Activated naive CD4-positive, alpha-beta T cell treated with anti-CD3 and anti-CD28 coated beads for 36 hours (primary cell): ENCODE measurements at regions not wholly inside any gene's neighbourhood (a gene's known extent, or its start where the extent isn't known, plus 50 kb on each side); places are given as distances from the start of the nearest gene placed in this dataset.

Experiments
- CTCF ChIA-PET: fragments of 350-600 bp; sonication (Branson Sonifier 250); formaldehyde crosslinking; loops from one replicate; lab custom pipeline; 2021; ENCODE audit warnings: antibody characterized with exemption; lab: Charles Lee
- DNase-seq: peaks from one replicate; pipeline ENCODE4 v3.0.0-alpha.2; 2020
- H3K27ac Mint-ChIP-seq: one replicate; pipeline ENCODE4 v1.8.0; 2021; ENCODE audit warnings: mild to moderate bottlenecking, mixed read lengths
- H3K27me3 Mint-ChIP-seq: one replicate; pipeline ENCODE4 v1.8.0; 2021; ENCODE audit warnings: low read depth, mixed read lengths
- H3K36me3 Mint-ChIP-seq: one replicate; pipeline ENCODE4 v1.8.0; 2021; ENCODE audit warnings: low read depth, mixed read lengths
- H3K4me1 Mint-ChIP-seq: one replicate; pipeline ENCODE4 v1.8.0; 2021; ENCODE audit warnings: low read depth, mixed read lengths
- H3K4me3 Mint-ChIP-seq: one replicate; pipeline ENCODE4 v1.8.0; 2021; ENCODE audit warnings: mild to moderate bottlenecking, moderate library complexity, mixed read lengths
- H3K9me3 Mint-ChIP-seq: one replicate; pipeline ENCODE4 v1.8.0; 2021; ENCODE audit warnings: mixed read lengths
- intact Hi-C: fragments of 100-400 bp; cut with micrococcal nuclease; formaldehyde crosslinking; loops from one replicate; pipeline ENCODE4 v1.15.1; 2023

- H3K4me3 Mint-ChIP-seq = no peak overlapping the region
- H3K27me3 Mint-ChIP-seq = no peaks in the 10 kb centered on the region
- CTCF ChIA-PET = no interaction called here
- H3K9me3 Mint-ChIP-seq = no peaks in the 10 kb centered on the region
- no peaks in the 10 kb centered on the region for H3K36me3 Mint-ChIP-seq
- intact Hi-C loops = loop anchor here (5.0 kb wide), 2 partner anchors 231 to 511 kb away; no protein-coding TSS in a partner anchor
- DNase-seq = no peak
- H3K27ac Mint-ChIP-seq = no peak overlapping the region
- peaks cover 13% of the 10 kb centered on the region for H3K4me1 Mint-ChIP-seq
Measured at GRCh38 chr3:186487819-186488218, 56.4 kb downstream of the CRYGS start.

- intact Hi-C loops = loop anchor here (5.0 kb wide), 2 partner anchors 230 to 510 kb away; no protein-coding TSS in a partner anchor
- H3K4me1 Mint-ChIP-seq = peaks cover 13% of the 10 kb centered on the region
- no peaks in the 10 kb centered on the region for H3K36me3 Mint-ChIP-seq
- H3K4me3 Mint-ChIP-seq = no peak overlapping the region
- CTCF ChIA-PET = interaction anchor here (0.8 kb wide), 1 partner anchor 53 kb away, joined by 3 read pairs; no protein-coding TSS in a partner anchor
- no peak overlapping the region for H3K27ac Mint-ChIP-seq
- DNase-seq = no peak
- H3K9me3 Mint-ChIP-seq = no peaks in the 10 kb centered on the region
- H3K27me3 Mint-ChIP-seq = no peaks in the 10 kb centered on the region
Measured at GRCh38 chr3:186487037-186487436, 57.1 kb downstream of the CRYGS start.

GRCh38 chr3:186483611-186484340 is 60.4 kb downstream of the CRYGS start:
- CTCF ChIA-PET = no interaction called here
- Mint-ChIP-seq H3K36me3 (no peaks in the 10 kb centered on the region), H3K4me3 (no peak overlapping the region), H3K9me3 (no peaks in the 10 kb centered on the region), H3K4me1 (peaks cover 11% of the 10 kb centered on the region), H3K27ac (no peak overlapping the region), H3K27me3 (no peaks in the 10 kb centered on the region)
- intact Hi-C loops = no loop called here
- no peak for DNase-seq

- H3K36me3 Mint-ChIP-seq = no peaks in the 10 kb centered on the region
- DNase-seq = no peak
- intact Hi-C loops = no loop called here
- CTCF ChIA-PET = interaction anchor here (0.7 kb wide), 1 partner anchor 1342 kb away, joined by 3 read pairs; no protein-coding TSS in a partner anchor
- peaks cover 10% of the 10 kb centered on the region for H3K4me1 Mint-ChIP-seq
- H3K27ac Mint-ChIP-seq = no peak overlapping the region
- no peaks in the 10 kb centered on the region for H3K9me3 Mint-ChIP-seq
- H3K27me3 Mint-ChIP-seq = no peaks in the 10 kb centered on the region
- no peak overlapping the region for H3K4me3 Mint-ChIP-seq
Measured at GRCh38 chr3:186481526-186481925, 62.7 kb downstream of the CRYGS start.

- peaks cover 10% of the 10 kb centered on the region for H3K4me1 Mint-ChIP-seq
- H3K27me3 Mint-ChIP-seq = no peaks in the 10 kb centered on the region
- H3K4me3 Mint-ChIP-seq = no peak overlapping the region
- no peaks in the 10 kb centered on the region for H3K9me3 Mint-ChIP-seq
- H3K27ac Mint-ChIP-seq = no peak overlapping the region
- no peak for DNase-seq
- intact Hi-C loops = loop anchor here (5.0 kb wide), 1 partner anchor 54 kb away; no protein-coding TSS in a partner anchor
- no peaks in the 10 kb centered on the region for H3K36me3 Mint-ChIP-seq
- CTCF ChIA-PET = no interaction called here
Measured at GRCh38 chr3:186477876-186478275, 66.3 kb downstream of the CRYGS start.

- peak overlapping the region; percentile 29 for H3K4me3 Mint-ChIP-seq
- peaks cover 10% of the 10 kb centered on the region for H3K4me1 Mint-ChIP-seq
- H3K36me3 Mint-ChIP-seq = no peaks in the 10 kb centered on the region
- H3K27ac Mint-ChIP-seq = peak overlapping the region; percentile 16
- H3K9me3 Mint-ChIP-seq = no peaks in the 10 kb centered on the region
- CTCF ChIA-PET = no interaction called here
- H3K27me3 Mint-ChIP-seq = no peaks in the 10 kb centered on the region
- no peak for DNase-seq
- intact Hi-C loops = loop anchor here (5.0 kb wide), 1 partner anchor 55 kb away; no protein-coding TSS in a partner anchor
Measured at GRCh38 chr3:186477033-186477432, 67.1 kb downstream of the CRYGS start.

GRCh38 chr3:186476541-186476940 is 67.6 kb downstream of the CRYGS start:
- Mint-ChIP-seq H3K36me3 (no peaks in the 10 kb centered on the region), H3K4me1 (peaks cover 8% of the 10 kb centered on the region), H3K27me3 (no peaks in the 10 kb centered on the region), H3K4me3 (peak overlapping the region; percentile 29), H3K27ac (peak overlapping the region; percentile 16), H3K9me3 (no peaks in the 10 kb centered on the region)
- intact Hi-C loops = loop anchor here (5.0 kb wide), 1 partner anchor 56 kb away; no protein-coding TSS in a partner anchor
- CTCF ChIA-PET = no interaction called here
- DNase-seq = no peak

GRCh38 chr3:186476044-186476468 is 68.1 kb downstream of the CRYGS start:
- Mint-ChIP-seq H3K4me3 (no peak overlapping the region), H3K4me1 (peaks cover 8% of the 10 kb centered on the region), H3K27ac (peak overlapping the region; percentile 79), H3K9me3 (no peaks in the 10 kb centered on the region), H3K36me3 (no peaks in the 10 kb centered on the region), H3K27me3 (no peaks in the 10 kb centered on the region)
- peak; percentile 48 for DNase-seq
- CTCF ChIA-PET = no interaction called here
- intact Hi-C loops = loop anchor here (5.0 kb wide), 1 partner anchor 56 kb away; no protein-coding TSS in a partner anchor

GRCh38 chr3:186473166-186473565 is 71.0 kb downstream of the CRYGS start:
- CTCF ChIA-PET = interaction anchor here (0.6 to 1.0 kb wide), 3 partner anchors 143 to 490 kb away, joined by 3 read pairs; no protein-coding TSS in a partner anchor
- Mint-ChIP-seq H3K9me3 (no peaks in the 10 kb centered on the region), H3K27me3 (no peaks in the 10 kb centered on the region), H3K4me1 (peaks cover 8% of the 10 kb centered on the region), H3K36me3 (no peaks in the 10 kb centered on the region), H3K27ac (no peak overlapping the region), H3K4me3 (no peak overlapping the region)
- no peak for DNase-seq
- intact Hi-C loops = no loop called here

- H3K27me3 Mint-ChIP-seq = no peaks in the 10 kb centered on the region
- no peaks in the 10 kb centered on the region for H3K36me3 Mint-ChIP-seq
- no peaks in the 10 kb centered on the region for H3K9me3 Mint-ChIP-seq
- H3K4me3 Mint-ChIP-seq = no peak overlapping the region
- H3K27ac Mint-ChIP-seq = no peak overlapping the region
- DNase-seq = no peak
- intact Hi-C loops = no loop called here
- H3K4me1 Mint-ChIP-seq = peaks cover 4% of the 10 kb centered on the region
- CTCF ChIA-PET = interaction anchor here (0.6 to 1.0 kb wide), 2 partner anchors 489 to 693 kb away, joined by 3 read pairs; no protein-coding TSS in a partner anchor
Measured at GRCh38 chr3:186472456-186473008, 71.6 kb downstream of the CRYGS start.

GRCh38 chr3:186471771-186472170 is 72.4 kb downstream of the CRYGS start:
- DNase-seq = no peak
- CTCF ChIA-PET = interaction anchor here (0.6 to 1.1 kb wide), 2 partner anchors 146 to 693 kb away, joined by 3 read pairs; no protein-coding TSS in a partner anchor
- H3K4me3 Mint-ChIP-seq = no peak overlapping the region
- H3K27me3 Mint-ChIP-seq = no peaks in the 10 kb centered on the region
- no peaks in the 10 kb centered on the region for H3K36me3 Mint-ChIP-seq
- H3K4me1 Mint-ChIP-seq = peaks cover 1% of the 10 kb centered on the region
- no peaks in the 10 kb centered on the region for H3K9me3 Mint-ChIP-seq
- no peak overlapping the region for H3K27ac Mint-ChIP-seq
- intact Hi-C loops = no loop called here

- Mint-ChIP-seq H3K27ac (no peak overlapping the region), H3K4me3 (no peak overlapping the region), H3K36me3 (no peaks in the 10 kb centered on the region), H3K9me3 (no peaks in the 10 kb centered on the region), H3K4me1 (no peaks in the 10 kb centered on the region), H3K27me3 (no peaks in the 10 kb centered on the region)
- intact Hi-C loops = no loop called here
- no peak for DNase-seq
- CTCF ChIA-PET = interaction anchor here (0.5 kb wide), 1 partner anchor 187 kb away, joined by 3 read pairs; no protein-coding TSS in a partner anchor
Measured at GRCh38 chr3:186469525-186469924, 74.7 kb downstream of the CRYGS start.
